H1 (cell line): ENCODE measurements at regions not wholly inside any gene's neighbourhood (a gene's known extent, or its start where the extent isn't known, plus 50 kb on each side); places are given as distances from the start of the nearest gene placed in this dataset.

Experiments
- CTCF ChIA-PET: fragments of 300-600 bp; sonication (Branson Sonifier 250); formaldehyde crosslinking; loops from one replicate; lab custom pipeline; 2021; ENCODE audit not compliant: partially characterized antibody; lab: Charles Lee
- POLR2A ChIA-PET: fragments of 300-600 bp; sonication (Branson Sonifier 250); formaldehyde crosslinking; loops from one replicate; lab custom pipeline; 2021; ENCODE audit warnings: inconsistent platforms; ENCODE audit not compliant: partially characterized antibody; lab: Charles Lee
- DNase-seq, 2 experiments: peaks; one replicate each; pipeline versions ENCODE4 v3.0.0 to v3.0.0-alpha.2; 2010 to 2022; ENCODE audit warnings: low spot score in 2 of 2, low read depth in 1 of 2, mixed read lengths in 1 of 2
- FAIRE-seq: peaks from 2 replicates; lab custom pipeline; 2011; peaks lifted over from hg19 to GRCh38; lab: Jason Lieb, UNC
- H2AFZ ChIP-seq: 2 replicates; pipeline ENCODE4 v1.8.1; 2012; ENCODE audit warnings: low read length, inconsistent platforms
- H2AK5ac ChIP-seq: 2 replicates; pipeline ENCODE4 v1.6.1; 2013; ENCODE audit warnings: low read depth, low read length
- H2BK120ac ChIP-seq: replicated peaks from 2 replicates; pipeline ENCODE3; 2013; ENCODE audit warnings: low read depth, low read length, inconsistent platforms
- H2BK12ac ChIP-seq: 2 replicates; pipeline ENCODE4 v1.6.1; 2013; ENCODE audit warnings: low read depth, low read length
- H2BK15ac ChIP-seq: 2 replicates; pipeline ENCODE4 v1.6.1; 2013; ENCODE audit warnings: low read length
- H2BK20ac ChIP-seq: 2 replicates; pipeline ENCODE4 v1.6.1; 2013; ENCODE audit warnings: low read length
- H2BK5ac ChIP-seq: 2 replicates; pipeline ENCODE4 v1.6.1; 2013; ENCODE audit warnings: low read depth, low read length
- H3K14ac ChIP-seq: 2 replicates; pipeline ENCODE4 v1.6.1; 2013; ENCODE audit warnings: inconsistent platforms; ENCODE audit not compliant: insufficient read length
- H3K18ac ChIP-seq: 2 replicates; pipeline ENCODE4 v1.6.1; 2013; ENCODE audit warnings: low read length; ENCODE audit errors: extremely low read depth
- H3K23ac ChIP-seq: 2 replicates; pipeline ENCODE4 v1.6.1; 2013; ENCODE audit warnings: inconsistent platforms; ENCODE audit not compliant: insufficient read length
- H3K23me2 ChIP-seq: 2 replicates; pipeline ENCODE4 v1.6.1; 2013; ENCODE audit warnings: low read depth, low read length
- H3K27ac ChIP-seq: 2 replicates; pipeline ENCODE4 v1.6.1; 2011; ENCODE audit warnings: low read depth, low read length, inconsistent platforms
- H3K27me3 ChIP-seq, 4 experiments: replicated peaks in 1 of 4; 1 replicate in 1 of 4; 2 replicates in 3 of 4; pipeline versions ENCODE4 v1.6.1 to v1.8.1; 2011 to 2013; ENCODE audit warnings: low read length in 3 of 4, mild to moderate bottlenecking in 3 of 4, inconsistent platforms in 2 of 4, mixed read lengths in 2 of 4, moderate library complexity in 1 of 4; ENCODE audit not compliant: control insufficient read depth in 3 of 4, insufficient read depth in 3 of 4; ENCODE audit errors: extremely low read depth in 1 of 4
- H3K36me3 ChIP-seq, 4 experiments: 2 replicates each; pipeline versions ENCODE4 v1.6.1 to v1.8.1; 2011 to 2013; ENCODE audit warnings: mild to moderate bottlenecking in 4 of 4, low read length in 3 of 4, moderate library complexity in 2 of 4, control low read depth in 1 of 4, inconsistent platforms in 1 of 4; ENCODE audit not compliant: insufficient read depth in 4 of 4, control insufficient read depth in 2 of 4
- H3K4ac ChIP-seq: replicated peaks from 2 replicates; pipeline ENCODE3; 2013; ENCODE audit warnings: low read length, low read depth, mixed read lengths, inconsistent platforms; ENCODE audit not compliant: insufficient read length
- H3K4me1 ChIP-seq, 4 experiments: replicated peaks in 1 of 4; 1 replicate in 1 of 4; 2 replicates in 3 of 4; pipeline versions ENCODE4 v1.6.1 to v1.8.1; 2011 to 2013; ENCODE audit warnings: low read length in 3 of 4, inconsistent platforms in 2 of 4, mixed read lengths in 1 of 4; ENCODE audit not compliant: insufficient read depth in 4 of 4, control insufficient read depth in 3 of 4
- H3K4me2 ChIP-seq, 2 experiments: 2 replicates each; pipeline versions ENCODE4 v1.6.1 to v1.8.1; 2011 to 2013; ENCODE audit warnings: low read depth in 2 of 2, low read length in 2 of 2, control low read depth in 1 of 2, inconsistent platforms in 1 of 2, mild to moderate bottlenecking in 1 of 2; ENCODE audit not compliant: insufficient read depth in 1 of 2
- H3K4me3 ChIP-seq, 4 experiments: fragments of 200-600, 300-600 bp in 1 of 4; sonication (generic), shearing (Covaris generic), sonication (Bioruptor Twin) in 1 of 4; 2 replicates each; pipeline versions ENCODE4 v1.5.1 to v1.8.1; 2011 to 2016; ENCODE audit warnings: low read length in 4 of 4, low read depth in 3 of 4, control low read depth in 2 of 4, inconsistent platforms in 2 of 4, mild to moderate bottlenecking in 2 of 4, mixed read lengths in 1 of 4, moderate library complexity in 1 of 4; ENCODE audit not compliant: insufficient read depth in 2 of 4; ENCODE audit errors: extremely low read depth in 1 of 4
- H3K56ac ChIP-seq: replicated peaks from 2 replicates; pipeline ENCODE3; 2013; ENCODE audit warnings: low read depth, mild to moderate bottlenecking, mixed read lengths, low read length, inconsistent platforms; ENCODE audit not compliant: insufficient read length
- H3K79me1 ChIP-seq: 2 replicates; pipeline ENCODE4 v1.6.1; 2013; ENCODE audit warnings: low read depth, low read length, control low read depth
- H3K79me2 ChIP-seq, 2 experiments: 2 replicates each; pipeline versions ENCODE4 v1.6.1 to v1.8.1; 2012 to 2013; ENCODE audit warnings: low read length in 2 of 2, mild to moderate bottlenecking in 2 of 2, inconsistent platforms in 1 of 2; ENCODE audit not compliant: insufficient read depth in 2 of 2, control insufficient read depth in 1 of 2
- H3K9ac ChIP-seq, 4 experiments: replicated peaks in 1 of 4; 1 replicate in 1 of 4; 2 replicates in 3 of 4; pipeline versions ENCODE4 v1.6.1 to v1.8.1; 2011 to 2013; ENCODE audit warnings: low read depth in 3 of 4, low read length in 3 of 4, control low read depth in 2 of 4, mild to moderate bottlenecking in 2 of 4, moderate library complexity in 2 of 4, inconsistent platforms in 1 of 4; ENCODE audit errors: extremely low read depth in 1 of 4
- H3K9me3 ChIP-seq, 2 experiments: 2 replicates each; pipeline versions ENCODE4 v1.6.1 to v1.8.1; 2012 to 2013; ENCODE audit warnings: mild to moderate bottlenecking in 2 of 2, moderate library complexity in 2 of 2, control low read depth in 1 of 2, inconsistent platforms in 1 of 2, low read depth in 1 of 2, low read length in 1 of 2, mixed read lengths in 1 of 2; ENCODE audit not compliant: insufficient read depth in 2 of 2
- H4K20me1 ChIP-seq, 2 experiments: replicated peaks in 1 of 2; 2 replicates each; pipeline versions ENCODE3 to v1.8.1; 2011 to 2013; ENCODE audit warnings: inconsistent platforms in 2 of 2, low read length in 2 of 2, mild to moderate bottlenecking in 1 of 2; ENCODE audit not compliant: insufficient read depth in 2 of 2, control insufficient read depth in 1 of 2
- H4K5ac ChIP-seq: 2 replicates; pipeline ENCODE4 v1.6.1; 2013; ENCODE audit warnings: low read length, low read depth, mixed read lengths, inconsistent platforms; ENCODE audit not compliant: insufficient read length
- H4K8ac ChIP-seq: 2 replicates; pipeline ENCODE4 v1.8.0; 2013; ENCODE audit warnings: mild to moderate bottlenecking, moderate library complexity, low read length, inconsistent platforms; ENCODE audit not compliant: insufficient read depth; ENCODE audit errors: extremely low read depth
- H4K91ac ChIP-seq: replicated peaks from 2 replicates; pipeline ENCODE3; 2013; ENCODE audit warnings: low read length, mixed read lengths, inconsistent platforms; ENCODE audit not compliant: insufficient read length
- CBX5 ChIP-seq: fragments of 300-800, 300-1000 bp; sonication (generic); IDR thresholded peaks from 2 replicates; pipeline ENCODE4 v1.7.1; 2016; ENCODE audit warnings: antibody characterized with exemption, low read length, low read depth
- FOSL1 ChIP-seq: IDR thresholded peaks from 2 replicates; pipeline ENCODE4 v1.6.1; 2011; ENCODE audit warnings: mild to moderate bottlenecking, low read depth, low read length, moderate library complexity; ENCODE audit not compliant: insufficient read depth
- JUN ChIP-seq: IDR thresholded peaks from 2 replicates; pipeline ENCODE4 v1.6.1; 2011; ENCODE audit warnings: low read depth, mild to moderate bottlenecking, improper control_type of control experiment, low read length
- JUND ChIP-seq: IDR thresholded peaks from 2 replicates; pipeline ENCODE4 v1.6.1; 2011; ENCODE audit warnings: mild to moderate bottlenecking, improper control_type of control experiment, low read length
- NANOG ChIP-seq: IDR thresholded peaks from 2 replicates; pipeline ENCODE4 v1.6.1; 2011; ENCODE audit warnings: low read length, low read depth, mild to moderate bottlenecking, inconsistent platforms; ENCODE audit not compliant: insufficient read depth, poor library complexity, severe bottlenecking
- PHF8 ChIP-seq: fragments of 200-600 bp; sonication (generic); conservative IDR thresholded peaks from 2 replicates; pipeline ENCODE4 v1.7.1; 2012; ENCODE audit warnings: low read depth, mild to moderate bottlenecking, inconsistent platforms, low read length, moderate library complexity
- SIRT6 ChIP-seq: IDR thresholded peaks from one replicate; pipeline ENCODE4 v1.7.1; 2012; ENCODE audit warnings: low read length, inconsistent platforms
- SIX5 ChIP-seq: IDR thresholded peaks from 2 replicates; pipeline ENCODE4 v1.6.1; 2011; ENCODE audit warnings: mild to moderate bottlenecking, low read depth, low read length
- SRF ChIP-seq: IDR thresholded peaks from 2 replicates; pipeline ENCODE4 v1.6.1; 2011; ENCODE audit warnings: mild to moderate bottlenecking, low read depth, low read length, moderate library complexity
- TAF7 ChIP-seq: optimal IDR thresholded peaks from 2 replicates; pipeline ENCODE3; 2011; ENCODE audit warnings: low read depth, mild to moderate bottlenecking, inconsistent platforms, low read length, moderate library complexity, borderline replicate concordance
- TEAD4 ChIP-seq: IDR thresholded peaks from 2 replicates; pipeline ENCODE4 v1.6.1; 2012; ENCODE audit warnings: low read depth, low read length, inconsistent platforms, mixed read lengths
- WGBS, 2 experiments: shearing (Covaris generic) in 1 of 2; methylation state at CpG; one replicate each; pipeline versions ENCODE4 v1.1.6 to v1.1.7; 2013 to 2015; ENCODE audit warnings: low lambda C conversion rate in 2 of 2, mixed read lengths in 2 of 2, inconsistent platforms in 1 of 2, low coverage in 1 of 2, missing lambda C conversion rate in 1 of 2; ENCODE audit not compliant: insufficient replicate concordance in 2 of 2, insufficient coverage in 1 of 2, insufficient read length in 1 of 2; ENCODE audit errors: extremely low coverage in 1 of 2, missing lambda C conversion rate in 1 of 2; 5-methylcytosine and 5-hydroxymethylcytosine counted together

GRCh38 chr3:140844072-140844471 is 97.6 kb upstream of the SLC25A36 start:
- Histone ChIP-seq H3K14ac (no peak overlapping the region), H2AFZ (no peak overlapping the region), H3K23me2 (no peaks in the 10 kb centered on the region), H3K9me3 (no peaks in the 10 kb centered on the region), H3K4me1 (no peaks in the 10 kb centered on the region), H3K18ac (no peak overlapping the region), H2BK20ac (no peak overlapping the region), H3K9ac (no peak overlapping the region), H3K27me3 (peaks cover 0 to 2% (median 0%) of the 10 kb centered on the region in 4 experiments; a peak in 1 of 7 replicates), H4K8ac (no peak overlapping the region), H4K91ac (no peak overlapping the region), H2BK5ac (no peak overlapping the region), H2BK12ac (no peak overlapping the region), H3K4ac (no peak overlapping the region), H3K79me2 (no peaks in the 10 kb centered on the region), H3K4me3 (no peak overlapping the region), H3K79me1 (no peaks in the 10 kb centered on the region), H3K27ac (no peak overlapping the region), H3K4me2 (no peak overlapping the region), H3K56ac (no peak overlapping the region), H3K23ac (no peak overlapping the region), H3K36me3 (no peaks in the 10 kb centered on the region), H2BK15ac (no peak overlapping the region), H2BK120ac (no peak overlapping the region), H4K20me1 (no peaks in the 10 kb centered on the region), H4K5ac (no peak overlapping the region), H2AK5ac (no peak overlapping the region)
- WGBS, 2 experiments = 88% methylated on average over 1 of the region's 1 CpG; no CpG with 5 or more reads in 1 of the 2 experiments
- no peak for TF ChIP-seq SIRT6
- TF ChIP-seq SRF = no peak
- TF ChIP-seq TAF7 = no peak
- TF ChIP-seq TEAD4 = no peak
- no peak for TF ChIP-seq CBX5
- TF ChIP-seq SIX5 = no peak
- TF ChIP-seq FOSL1 = no peak
- TF ChIP-seq NANOG = no peak
- TF ChIP-seq PHF8 = no peak
- no peak for TF ChIP-seq JUND
- TF ChIP-seq JUN = no peak
- CTCF ChIA-PET = interaction anchor here (0.7 to 1.9 kb wide), 2 partner anchors 12 to 715 kb away, joined by 3 to 4 read pairs; no protein-coding TSS in a partner anchor
- POLR2A ChIA-PET = no interaction called here
- no peak for FAIRE-seq
- no peak for DNase-seq
